ACC112 (cell line): ENCODE measurements at regions not wholly inside any gene's neighbourhood (a gene's known extent, or its start where the extent isn't known, plus 50 kb on each side); places are given as distances from the start of the nearest gene placed in this dataset.
"Not testable (repeated sequence)": the region's sequence is repeated elsewhere in the genome, so short reads cannot be mapped to it uniquely, and the experiment has no call there.

Source experiments
- H2AFZ ChIP-seq: fragments of 200-600 bp; sonication (generic); one replicate; pipeline ENCODE4 v1.6.0; 2017; ENCODE audit warnings: antibody characterized with exemption, low read length; ENCODE audit not compliant: unreplicated experiment
- H3K27ac ChIP-seq: fragments of 200-600 bp; sonication (generic); 2 replicates; pipeline ENCODE4 v1.5.1; 2014; ENCODE audit warnings: low read depth, mild to moderate bottlenecking, antibody characterized with exemption, low read length, moderate library complexity
- H3K27me3 ChIP-seq: fragments of 200-600 bp; sonication (generic); 2 replicates; pipeline ENCODE4 v1.6.1; 2014; ENCODE audit warnings: mild to moderate bottlenecking, antibody characterized with exemption, low read length, moderate library complexity, mixed read lengths; ENCODE audit not compliant: insufficient read depth
- H3K36me3 ChIP-seq: fragments of 200-600 bp; sonication (generic); 2 replicates; pipeline ENCODE4 v1.6.1; 2016; ENCODE audit warnings: mild to moderate bottlenecking, antibody characterized with exemption, low read length, moderate library complexity, mixed read lengths; ENCODE audit not compliant: insufficient read depth
- H3K4me1 ChIP-seq: fragments of 200-600 bp; sonication (generic); one replicate; pipeline ENCODE4 v1.6.1; 2016; ENCODE audit warnings: low read length, mixed read lengths; ENCODE audit not compliant: insufficient read depth, unreplicated experiment, control insufficient read depth
- H3K4me3 ChIP-seq: fragments of 200-600 bp; sonication (generic); 2 replicates; pipeline ENCODE4 v1.5.1; 2014; ENCODE audit warnings: mild to moderate bottlenecking, low read depth, low read length
- H3K79me2 ChIP-seq: fragments of 200-600 bp; sonication (generic); one replicate; pipeline ENCODE4 v1.6.0; 2016; ENCODE audit warnings: low read length; ENCODE audit not compliant: control insufficient read depth, unreplicated experiment, insufficient read depth

GRCh38 chr3:177356952-177357351 is 159.7 kb upstream of the TBL1XR1 start:
- Histone ChIP-seq H3K79me2 (no peaks in the 10 kb centered on the region), H3K36me3 (no peaks in the 10 kb centered on the region), H2AFZ (peak overlapping the region; percentile 63), H3K4me1 (peaks cover 44% of the 10 kb centered on the region), H3K27ac (peak overlapping the region; percentile 90), H3K4me3 (peak overlapping the region; percentile 51), H3K27me3 (no peaks in the 10 kb centered on the region)

GRCh38 chr3:177357352-177358090 is 160.2 kb upstream of the TBL1XR1 start:
- Histone ChIP-seq H3K27ac (peak overlapping the region; percentile 90), H3K27me3 (no peaks in the 10 kb centered on the region), H2AFZ (peak overlapping the region; percentile 78), H3K4me1 (peaks cover 44% of the 10 kb centered on the region), H3K79me2 (no peaks in the 10 kb centered on the region), H3K36me3 (no peaks in the 10 kb centered on the region), H3K4me3 (peak overlapping the region; percentile 51)

- peak overlapping the region; percentile 90 for H3K27ac ChIP-seq
- H3K4me1 ChIP-seq: peaks cover 44% of the 10 kb centered on the region
- H2AFZ ChIP-seq: peak overlapping the region; percentile 78
- H3K4me3 ChIP-seq: peak overlapping the region; percentile 51
- H3K79me2 ChIP-seq: no peaks in the 10 kb centered on the region
- no peaks in the 10 kb centered on the region for H3K27me3 ChIP-seq
- H3K36me3 ChIP-seq: no peaks in the 10 kb centered on the region
These were observed 161.1 kb upstream of the TBL1XR1 start for GRCh38 chr3:177358091-177358976.

GRCh38 chr3:177358977-177359592 is 161.8 kb upstream of the TBL1XR1 start:
- Histone ChIP-seq H3K36me3 (no peaks in the 10 kb centered on the region), H3K4me3 (peak overlapping the region; percentile 55), H3K79me2 (no peaks in the 10 kb centered on the region), H3K27me3 (no peaks in the 10 kb centered on the region), H2AFZ (peak overlapping the region; percentile 78), H3K27ac (peak overlapping the region; percentile 90), H3K4me1 (peaks cover 44% of the 10 kb centered on the region)

GRCh38 chr3:177359593-177360357 is 162.5 kb upstream of the TBL1XR1 start:
- Histone ChIP-seq H3K27ac (peak overlapping the region; percentile 90), H3K79me2 (no peaks in the 10 kb centered on the region), H3K27me3 (no peaks in the 10 kb centered on the region), H2AFZ (peak overlapping the region; percentile 54), H3K4me3 (peak overlapping the region; percentile 55), H3K4me1 (peaks cover 44% of the 10 kb centered on the region), H3K36me3 (no peaks in the 10 kb centered on the region)

GRCh38 chr3:177361081-177361938 is 164.0 kb upstream of the TBL1XR1 start:
- Histone ChIP-seq H3K79me2 (no peaks in the 10 kb centered on the region), H2AFZ (peak overlapping the region; percentile 49), H3K4me1 (peaks cover 44% of the 10 kb centered on the region), H3K36me3 (no peaks in the 10 kb centered on the region), H3K27ac (peak overlapping the region; percentile 62), H3K27me3 (no peaks in the 10 kb centered on the region), H3K4me3 (no peak overlapping the region)

- Histone ChIP-seq H3K36me3 (no peaks in the 10 kb centered on the region), H3K79me2 (no peaks in the 10 kb centered on the region), H2AFZ (no peak overlapping the region), H3K4me3 (no peak overlapping the region), H3K4me1 (peaks cover 31% of the 10 kb centered on the region), H3K27me3 (no peaks in the 10 kb centered on the region), H3K27ac (no peak overlapping the region)
These were observed 165.3 kb upstream of the TBL1XR1 start for GRCh38 chr3:177362626-177363025.

- Histone ChIP-seq H3K36me3 (no peaks in the 10 kb centered on the region), H2AFZ (no peak overlapping the region), H3K27me3 (no peaks in the 10 kb centered on the region), H3K4me3 (no peak overlapping the region), H3K4me1 (peaks cover 15% of the 10 kb centered on the region), H3K27ac (no peak overlapping the region), H3K79me2 (no peaks in the 10 kb centered on the region)
These were observed 167.0 kb upstream of the TBL1XR1 start for GRCh38 chr3:177364236-177364635.

GRCh38 chr3:177365294-177365693 is 168.0 kb upstream of the TBL1XR1 start:
- H3K79me2 ChIP-seq, H3K27ac ChIP-seq, H3K27me3 ChIP-seq, H3K4me1 ChIP-seq, H3K4me3 ChIP-seq, H2AFZ ChIP-seq, H3K36me3 ChIP-seq: not testable (repeated sequence)
